IgD-negative memory B cell (primary cell): ENCODE measurements at regions not wholly inside any gene's neighbourhood (a gene's known extent, or its start where the extent isn't known, plus 50 kb on each side); places are given as distances from the start of the nearest gene placed in this dataset.
A peak's percentile ranks its signal among the peaks of the same experiment; 100 is the strongest.

ENCODE experiments used
- H3K27ac Mint-ChIP-seq, 3 donors: one replicate each; pipeline ENCODE4 v1.8.0; 2020 to 2022; ENCODE audit warnings: mild to moderate bottlenecking in 3 of 3, mixed read lengths in 3 of 3, moderate library complexity in 1 of 3
- H3K27me3 Mint-ChIP-seq: one replicate; pipeline ENCODE4 v1.8.0; 2021; ENCODE audit warnings: mixed read lengths
- H3K36me3 Mint-ChIP-seq: one replicate; pipeline ENCODE4 v1.8.0; 2020; ENCODE audit warnings: mild to moderate bottlenecking, mixed read lengths
- H3K4me1 Mint-ChIP-seq, 3 donors: one replicate each; pipeline ENCODE4 v1.8.0; 2020 to 2022; ENCODE audit warnings: mixed read lengths in 3 of 3, mild to moderate bottlenecking in 1 of 3
- H3K4me3 Mint-ChIP-seq, 4 donors: one replicate each; pipeline ENCODE4 v1.8.0; 2020 to 2022; ENCODE audit warnings: mild to moderate bottlenecking in 4 of 4, mixed read lengths in 4 of 4, moderate library complexity in 3 of 4
- H3K9me3 Mint-ChIP-seq, 3 donors: one replicate each; pipeline ENCODE4 v1.8.0; 2020 to 2021; ENCODE audit warnings: mixed read lengths in 3 of 3, mild to moderate bottlenecking in 1 of 3

GRCh38 chr3:187795207-187795960, 50.1 kb upstream of the BCL6 start:
- no peak overlapping the region for H3K4me3 Mint-ChIP-seq
- H3K9me3 Mint-ChIP-seq, result peaks cover 0 to 1% (median 0%) of the 10 kb centered on the region in 3 donors
- no peak overlapping the region for H3K27ac Mint-ChIP-seq
- H3K4me1 Mint-ChIP-seq, result peaks cover 4 to 17% (median 14%) of the 10 kb centered on the region in 3 donors
- no peaks in the 10 kb centered on the region for H3K27me3 Mint-ChIP-seq
- H3K36me3 Mint-ChIP-seq, result peaks cover 1% of the 10 kb centered on the region

- H3K27ac Mint-ChIP-seq, result no peak overlapping the region
- peaks cover 6 to 20% (median 7%) of the 10 kb centered on the region in 3 donors for H3K4me1 Mint-ChIP-seq
- peaks cover 0 to 1% (median 0%) of the 10 kb centered on the region in 3 donors for H3K9me3 Mint-ChIP-seq
- H3K27me3 Mint-ChIP-seq, result no peaks in the 10 kb centered on the region
- H3K36me3 Mint-ChIP-seq, result peaks cover 1% of the 10 kb centered on the region
- peak overlapping the region in 1 of 4 donors; percentile 20 for H3K4me3 Mint-ChIP-seq
These were observed 52.9 kb upstream of the BCL6 start for GRCh38 chr3:187798126-187798525.

- Mint-ChIP-seq H3K9me3 (peaks cover 0 to 1% (median 0%) of the 10 kb centered on the region in 3 donors), H3K27me3 (no peaks in the 10 kb centered on the region), H3K4me1 (peaks cover 7 to 21% (median 9%) of the 10 kb centered on the region in 3 donors), H3K36me3 (peaks cover 1% of the 10 kb centered on the region), H3K27ac (peak overlapping the region in 1 of 3 donors; percentile 0), H3K4me3 (peak overlapping the region in 1 of 4 donors; percentile 20)
These were observed 53.6 kb upstream of the BCL6 start for GRCh38 chr3:187798531-187799530.

- peaks cover 11 to 29% (median 14%) of the 10 kb centered on the region in 3 donors for H3K4me1 Mint-ChIP-seq
- no peak overlapping the region for H3K27ac Mint-ChIP-seq
- H3K27me3 Mint-ChIP-seq, result peaks cover 5% of the 10 kb centered on the region
- peaks cover 0 to 1% (median 0%) of the 10 kb centered on the region in 3 donors for H3K9me3 Mint-ChIP-seq
- H3K36me3 Mint-ChIP-seq, result peaks cover 1% of the 10 kb centered on the region
- H3K4me3 Mint-ChIP-seq, result no peak overlapping the region
These were observed 54.8 kb upstream of the BCL6 start for GRCh38 chr3:187799942-187800641.

GRCh38 chr3:187801152-187801551, 55.9 kb upstream of the BCL6 start:
- Mint-ChIP-seq H3K36me3 (peaks cover 1% of the 10 kb centered on the region), H3K4me1 (peaks cover 11 to 29% (median 17%) of the 10 kb centered on the region in 3 donors), H3K4me3 (no peak overlapping the region), H3K27ac (no peak overlapping the region), H3K27me3 (peaks cover 11% of the 10 kb centered on the region), H3K9me3 (peaks cover 0 to 3% (median 0%) of the 10 kb centered on the region in 3 donors)

- H3K27ac Mint-ChIP-seq, result no peak overlapping the region
- H3K4me1 Mint-ChIP-seq, result peaks cover 11 to 29% (median 17%) of the 10 kb centered on the region in 3 donors
- H3K4me3 Mint-ChIP-seq, result peak overlapping the region in 3 of 4 donors; percentile 26 to 66 (median 45)
- H3K27me3 Mint-ChIP-seq, result peaks cover 11% of the 10 kb centered on the region
- peaks cover 0 to 3% (median 0%) of the 10 kb centered on the region in 3 donors for H3K9me3 Mint-ChIP-seq
- no peaks in the 10 kb centered on the region for H3K36me3 Mint-ChIP-seq
These were observed 57.1 kb upstream of the BCL6 start for GRCh38 chr3:187802203-187802927.

- Mint-ChIP-seq H3K9me3 (peaks cover 0 to 2% (median 0%) of the 10 kb centered on the region in 3 donors), H3K36me3 (no peaks in the 10 kb centered on the region), H3K27ac (no peak overlapping the region), H3K27me3 (peaks cover 11% of the 10 kb centered on the region), H3K4me3 (peak overlapping the region in 3 of 4 donors; percentile 26 to 66 (median 45)), H3K4me1 (peaks cover 11 to 29% (median 17%) of the 10 kb centered on the region in 3 donors)
These were observed 57.6 kb upstream of the BCL6 start for GRCh38 chr3:187802928-187803259.

GRCh38 chr3:187804120-187804744, 59.0 kb upstream of the BCL6 start:
- H3K9me3 Mint-ChIP-seq, result peaks cover 0 to 2% (median 0%) of the 10 kb centered on the region in 3 donors
- H3K27me3 Mint-ChIP-seq, result peaks cover 13% of the 10 kb centered on the region
- H3K27ac Mint-ChIP-seq, result peak overlapping the region in 1 of 3 donors; percentile 24
- H3K36me3 Mint-ChIP-seq, result no peaks in the 10 kb centered on the region
- no peak overlapping the region for H3K4me3 Mint-ChIP-seq
- peaks cover 11 to 24% (median 16%) of the 10 kb centered on the region in 3 donors for H3K4me1 Mint-ChIP-seq

- Mint-ChIP-seq H3K9me3 (peaks cover 0 to 2% (median 0%) of the 10 kb centered on the region in 3 donors), H3K4me3 (no peak overlapping the region)
These were observed 59.5 kb upstream of the BCL6 start for GRCh38 chr3:187804745-187805121.

GRCh38 chr3:187805774-187806173, 60.5 kb upstream of the BCL6 start:
- Mint-ChIP-seq H3K9me3 (peaks cover 0 to 2% (median 0%) of the 10 kb centered on the region in 3 donors), H3K27ac (no peak overlapping the region), H3K4me3 (no peak overlapping the region), H3K27me3 (peaks cover 13% of the 10 kb centered on the region), H3K36me3 (no peaks in the 10 kb centered on the region), H3K4me1 (peaks cover 5 to 15% (median 13%) of the 10 kb centered on the region in 3 donors)

More at GRCh38 chr3:187804745-187805121, 59.5 kb upstream of the BCL6 start:
- Mint-ChIP-seq H3K4me1 (peaks cover 8 to 22% (median 15%) of the 10 kb centered on the region in 3 donors), H3K36me3 (no peaks in the 10 kb centered on the region), H3K27me3 (peaks cover 13% of the 10 kb centered on the region), H3K27ac (no peak overlapping the region)

- peaks cover 5 to 15% (median 13%) of the 10 kb centered on the region in 3 donors for H3K4me1 Mint-ChIP-seq
- H3K27me3 Mint-ChIP-seq, result peaks cover 13% of the 10 kb centered on the region
- peak overlapping the region in 1 of 4 donors; percentile 34 for H3K4me3 Mint-ChIP-seq
- H3K9me3 Mint-ChIP-seq, result peaks cover 0 to 2% (median 0%) of the 10 kb centered on the region in 3 donors
- no peaks in the 10 kb centered on the region for H3K36me3 Mint-ChIP-seq
- H3K27ac Mint-ChIP-seq, result no peak overlapping the region
These were observed 62.0 kb upstream of the BCL6 start for GRCh38 chr3:187807086-187807862.

- H3K4me1 Mint-ChIP-seq, result peaks cover 5 to 9% (median 8%) of the 10 kb centered on the region in 3 donors
- peaks cover 13% of the 10 kb centered on the region for H3K27me3 Mint-ChIP-seq
- no peaks in the 10 kb centered on the region for H3K36me3 Mint-ChIP-seq
- no peak overlapping the region for H3K27ac Mint-ChIP-seq
- peaks cover 0 to 2% (median 0%) of the 10 kb centered on the region in 3 donors for H3K9me3 Mint-ChIP-seq
- no peak overlapping the region for H3K4me3 Mint-ChIP-seq
These were observed 63.2 kb upstream of the BCL6 start for GRCh38 chr3:187808527-187808895.

- Mint-ChIP-seq H3K27ac (no peak overlapping the region), H3K36me3 (no peaks in the 10 kb centered on the region), H3K4me3 (no peak overlapping the region), H3K27me3 (peaks cover 10% of the 10 kb centered on the region), H3K4me1 (peaks cover 0 to 6% (median 2%) of the 10 kb centered on the region in 3 donors), H3K9me3 (peaks cover 0 to 2% (median 0%) of the 10 kb centered on the region in 3 donors)
These were observed 64.3 kb upstream of the BCL6 start for GRCh38 chr3:187809612-187809991.
